Ovary (tissue), 3 donors: ENCODE measurements at regions not wholly inside any gene's neighbourhood (a gene's known extent, or its start where the extent isn't known, plus 50 kb on each side); places are given as distances from the start of the nearest gene placed in this dataset.
"Not testable (repeated sequence)": the region's sequence is repeated elsewhere in the genome, so short reads cannot be mapped to it uniquely, and the experiment has no call there.

Experiments
- CTCF ChIP-seq, 3 donors: fragments of 450-650 bp in 2 of 3; fragments of 200-600 bp in 1 of 3; IDR thresholded peaks; one replicate each; pipeline versions ENCODE4 v1.5.1 to v1.8.0; 2016 to 2022; ENCODE audit warnings: antibody characterized with exemption in 3 of 3, mild to moderate bottlenecking in 1 of 3
- EP300 ChIP-seq: sonication (generic); formaldehyde crosslinking; IDR thresholded peaks from one replicate; pipeline ENCODE4 v1.6.1; 2017; ENCODE audit warnings: antibody characterized with exemption
- POLR2A ChIP-seq: fragments of 450-650 bp; IDR thresholded peaks from one replicate; pipeline ENCODE4 v1.6.1; 2017; ENCODE audit warnings: antibody characterized with exemption, mild to moderate bottlenecking, moderate library complexity
- donor health status: DM: no; HTN: no; CAD: no.

GRCh38 chr2:36179668-36180269 lies 175.8 kb upstream of the CRIM1 start:
- TF ChIP-seq EP300; CTCF (IDR thresholded peaks at IDR 0.05); POLR2A: not testable (repeated sequence)
